Heart right ventricle (tissue), 16 donors: ENCODE measurements at regions not wholly inside any gene's neighbourhood (a gene's known extent, or its start where the extent isn't known, plus 50 kb on each side); places are given as distances from the start of the nearest gene placed in this dataset.

Source experiments
- ATAC-seq, 8 donors: fragments of 200-7000 bp; cut with Tn5 transposase; one replicate each; pipeline ENCODE4 v1.9.1; 2020; ENCODE audit warnings: mild to moderate bottlenecking in 8 of 8, moderate library complexity in 8 of 8, moderate number of reproducible peaks in 1 of 8
- DNase-seq, 2 donors: peaks; one replicate each; pipeline ENCODE4 v3.0.0-alpha.2; 2020
- H3K27ac ChIP-seq, 10 donors: fragments of 200-600 bp; sonication (generic) in 2 of 10; one replicate each; pipeline versions ENCODE4 v1.5.0 to v1.8.0; 2020 to 2022; ENCODE audit warnings: mild to moderate bottlenecking in 3 of 10
- H3K27me3 ChIP-seq, 7 donors: fragments of 200-600 bp; one replicate each; pipeline ENCODE4 v1.8.0; 2021 to 2022; ENCODE audit warnings: mild to moderate bottlenecking in 2 of 7
- H3K36me3 ChIP-seq, 9 donors: fragments of 200-600 bp; sonication (generic) in 1 of 9; one replicate each; pipeline versions ENCODE4 v1.5.0 to v1.8.0; 2020 to 2022; ENCODE audit warnings: mild to moderate bottlenecking in 2 of 9
- H3K4me1 ChIP-seq, 9 donors: fragments of 200-600 bp; sonication (generic) in 1 of 9; one replicate each; pipeline versions ENCODE4 v1.5.0 to v1.8.0; 2020 to 2022; ENCODE audit warnings: mild to moderate bottlenecking in 4 of 9
- H3K4me3 ChIP-seq, 10 donors: fragments of 200-600 bp; sonication (generic) in 2 of 10; one replicate each; pipeline versions ENCODE4 v1.5.0 to v1.8.0; 2020 to 2022; ENCODE audit warnings: mild to moderate bottlenecking in 7 of 10, moderate library complexity in 2 of 10
- H3K9me3 ChIP-seq, 11 donors: fragments of 200-600 bp in 10 of 11; sonication (generic) in 2 of 11; one replicate each; pipeline versions ENCODE4 v1.5.0 to v1.8.0; 2013 to 2022; ENCODE audit warnings: mild to moderate bottlenecking in 2 of 11, control low read depth in 1 of 11, moderate library complexity in 1 of 11
- CTCF ChIP-seq, 9 donors: fragments of 200-600 bp; sonication (generic) in 2 of 9; IDR thresholded peaks; one replicate each; pipeline versions ENCODE4 v1.5.0 to v1.8.0; 2021 to 2022; ENCODE audit warnings: antibody characterized with exemption in 9 of 9, mild to moderate bottlenecking in 5 of 9, moderate library complexity in 1 of 9
- WGBS, 2 donors: extraction: QIAGEN DNeasy Blood & Tissue Kit; methylation state at CpG; one replicate each; pipeline ENCODE4 v1.1.7; 2013; ENCODE audit warnings: inconsistent platforms in 1 of 2; 5-methylcytosine and 5-hydroxymethylcytosine counted together
- intact Hi-C, 10 donors: fragments of 100-400 bp; cut with DNase I; formaldehyde crosslinking; loops; one replicate each; pipeline versions ENCODE4 v1.11.1 to v1.14.2; 2022
- donor health status: Arrhythmogenic right ventricular cardiomyopathy.
- donor health status: ischemic (EF 13 %, LVEDD 7.1; RV severe dilation, severe dysfunction).
- donor health status: healthy with polysubstance abuse.
- donor health status: DM: no; HTN: yes; CAD: no.
- donor health status: DM: no; HTN: no; CAD: no.
- donor health status: ischemic (EF 25% LVEDD 6.9; RV normal size, moderate dysfunction).
- donor health status: ischemic (EF 25% LVEDD 5.7; RV mildly dilated, moderate dysfunction).
- donor health status: healthy.
- donor health status: DM: yes; HTN: yes; CAD: no.
- donor health status: Ischemic cardiomyopathy.
- donor health status: ischemic (EF 35%, LVEDD 5.7; RV mildly dilated, moderate dysfunction).
- donor health status: nonischemic (EF 11% LVEDD 7.7; RV severe dilation, severe dysfunction).
- donor health status: DM: yes; HTN: yes; CAD: no.
- donor health status: PGD.
- donor health status: ischemic (EF 29% LVEDD 5.4; RV normal size, mild dysfunction).
- donor health status: nonischemic (EF 23%, LVEDD 6.1; RV moderate dilation, normal function).

GRCh38 chr6:40937491-40937890, 101.5 kb downstream of the UNC5CL start:
- H3K4me1 ChIP-seq = peaks cover 0 to 9% (median 0%) of the 10 kb centered on the region in 9 donors
- TF ChIP-seq CTCF (IDR thresholded peaks at IDR 0.05) = no peak
- H3K9me3 ChIP-seq = peaks cover 0 to 8% (median 0%) of the 10 kb centered on the region in 11 donors
- H3K27ac ChIP-seq = no peak overlapping the region
- H3K27me3 ChIP-seq = no peaks in the 10 kb centered on the region
- H3K36me3 ChIP-seq = no peaks in the 10 kb centered on the region
- DNase-seq (no peak), ATAC-seq (no peak)
- 67 to 70% methylated on average over 2 of the region's 2 CpGs for WGBS, 2 donors
- H3K4me3 ChIP-seq = no peak overlapping the region
- intact Hi-C loops = no loop called here

GRCh38 chr6:40936818-40937251, 102.2 kb downstream of the UNC5CL start:
- Histone ChIP-seq H3K4me3 (no peak overlapping the region), H3K27ac (no peak overlapping the region), H3K36me3 (no peaks in the 10 kb centered on the region), H3K4me1 (peaks cover 0 to 12% (median 0%) of the 10 kb centered on the region in 9 donors), H3K27me3 (no peaks in the 10 kb centered on the region), H3K9me3 (peaks cover 0 to 6% (median 0%) of the 10 kb centered on the region in 11 donors)
- no peak for ATAC-seq
- 63 to 68% methylated on average over 3 of the region's 3 CpGs for WGBS, 2 donors
- DNase-seq = no peak
- TF ChIP-seq CTCF (IDR thresholded peaks at IDR 0.05) = no peak
- intact Hi-C loops = no loop called here

- intact Hi-C loops = loop anchor here in 1 of 10 donors (2.0 kb wide), 1 partner anchor 35 kb away; no protein-coding TSS in a partner anchor
- H3K36me3 ChIP-seq = no peaks in the 10 kb centered on the region
- WGBS, 2 donors = 81 to 91% methylated on average over 5 of the region's 5 CpGs
- DNase-seq (no peak), ATAC-seq (no peak)
- peaks cover 0 to 29% (median 4%) of the 10 kb centered on the region in 9 donors for H3K4me1 ChIP-seq
- H3K27me3 ChIP-seq = no peaks in the 10 kb centered on the region
- no peaks in the 10 kb centered on the region for H3K9me3 ChIP-seq
- H3K27ac ChIP-seq = no peak overlapping the region
- no peak for TF ChIP-seq CTCF (IDR thresholded peaks at IDR 0.05)
- H3K4me3 ChIP-seq = no peak overlapping the region
Measured at GRCh38 chr6:40933864-40934263, 105.2 kb downstream of the UNC5CL start.

GRCh38 chr6:40932953-40933352, 106.1 kb downstream of the UNC5CL start:
- Histone ChIP-seq H3K36me3 (no peaks in the 10 kb centered on the region), H3K27ac (peak overlapping the region in 4 of 10 donors; percentile 3 to 72 (median 52)), H3K4me3 (no peak overlapping the region), H3K4me1 (peaks cover 0 to 38% (median 4%) of the 10 kb centered on the region in 9 donors), H3K9me3 (no peaks in the 10 kb centered on the region), H3K27me3 (no peaks in the 10 kb centered on the region)
- no peak for TF ChIP-seq CTCF (IDR thresholded peaks at IDR 0.05)
- ATAC-seq = peak in 3 of 8 donors; percentile 21 to 52 (median 35)
- DNase-seq = no peak
- intact Hi-C loops = no loop called here
- 79 to 88% methylated on average over 6 of the region's 6 CpGs for WGBS, 2 donors
